ENCODE measurements at regions not wholly inside any gene's neighbourhood (a gene's known extent, or its start where the extent isn't known, plus 50 kb on each side); places are given as distances from the start of the nearest gene placed in this dataset.

DNA sequence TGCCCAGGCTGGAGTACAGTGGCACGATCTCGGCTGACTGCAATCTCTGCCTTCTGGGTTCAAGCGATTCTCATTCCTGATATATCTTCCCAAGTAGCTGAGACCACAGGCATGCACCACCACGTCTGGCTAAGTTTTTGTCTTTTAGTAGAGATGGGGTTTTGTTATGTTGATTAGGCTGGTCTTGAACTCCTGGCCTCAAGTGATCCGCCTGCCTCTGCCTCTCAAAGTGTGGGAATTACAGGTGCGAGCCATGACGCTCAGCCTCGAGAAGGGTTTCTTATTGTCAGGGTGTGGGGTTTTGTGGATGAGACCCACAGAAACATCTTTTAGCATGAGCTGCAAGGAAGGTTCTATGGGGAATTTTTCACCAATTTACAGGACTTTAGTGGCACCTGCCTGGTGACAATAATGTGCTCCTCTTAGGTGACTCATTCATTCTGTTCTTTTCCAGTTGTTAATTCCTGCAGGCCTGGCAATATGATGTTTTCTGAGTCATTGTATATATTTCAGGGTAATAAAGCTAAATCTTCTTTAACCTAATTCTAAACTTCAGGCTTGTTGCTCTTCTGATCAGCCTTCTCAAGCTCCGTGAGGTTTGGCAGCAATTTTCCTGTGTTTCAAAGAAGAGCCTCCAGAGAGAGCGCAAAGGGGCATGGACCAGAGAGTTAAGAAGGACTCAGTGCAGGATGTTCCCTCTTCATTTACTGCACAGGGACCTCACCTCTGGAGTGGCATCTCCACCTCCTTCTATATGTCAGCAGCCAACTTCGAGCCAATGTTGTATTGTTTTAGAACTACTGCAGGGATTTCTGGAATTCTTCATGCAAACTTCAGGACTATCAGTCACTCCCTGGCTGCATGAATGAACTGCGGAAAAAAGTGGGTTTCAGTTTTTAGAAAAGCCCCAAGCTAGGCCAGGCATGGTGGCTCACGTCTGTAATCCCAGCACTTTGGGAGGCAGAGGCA is 77.8 kb upstream of the ZNF618 start:
- Histone ChIP-seq H3K36me3 (no peaks in the 10 kb centered on the region), H3K4me3 (no peak overlapping the region), H3K4me1 (no peaks in the 10 kb centered on the region), H3K9me3 (no peaks in the 10 kb centered on the region), H3K27ac (no peak overlapping the region), H3K27me3 (no peaks in the 10 kb centered on the region)
- intact Hi-C loops (cut with DNase I) = no loop called here
- peak in 1 of 2 donors; percentile 13 for DNase-seq (ENCODE audit: extremely low spot score in 2 of 2)
- TF ChIP-seq POLR2A (IDR thresholded peaks at IDR 0.05) (no peak), CTCF (IDR thresholded peaks at IDR 0.05) (no peak), POLR2AphosphoS5 (IDR thresholded peaks at IDR 0.05; ENCODE audit: insufficient read depth in 1 of 2, low read depth in 1 of 2) (no peak)

- TF ChIP-seq CTCF (IDR thresholded peaks at IDR 0.05) = no peak
- no peak for TF ChIP-seq POLR2A (IDR thresholded peaks at IDR 0.05)
- TF ChIP-seq POLR2AphosphoS5 (IDR thresholded peaks at IDR 0.05; ENCODE audit: insufficient read depth in 1 of 2, low read depth in 1 of 2) = no peak
- no peaks in the 10 kb centered on the region for H3K9me3 ChIP-seq
- no peak for DNase-seq (ENCODE audit: extremely low spot score in 2 of 2)
- intact Hi-C loops (cut with DNase I) = no loop called here
- H3K36me3 ChIP-seq = no peaks in the 10 kb centered on the region
- no peak overlapping the region for H3K4me3 ChIP-seq
- H3K27ac ChIP-seq = no peak overlapping the region
- H3K4me1 ChIP-seq = no peaks in the 10 kb centered on the region
- H3K27me3 ChIP-seq = no peaks in the 10 kb centered on the region
Measured at GRCh38 chr9:113800276-113800675, 75.8 kb upstream of the ZNF618 start.

GRCh38 chr9:113803811-113804589 is 72.1 kb upstream of the ZNF618 start:
- Histone ChIP-seq H3K27ac (no peak overlapping the region), H3K9me3 (no peaks in the 10 kb centered on the region), H3K36me3 (no peaks in the 10 kb centered on the region), H3K27me3 (no peaks in the 10 kb centered on the region), H3K4me3 (no peak overlapping the region), H3K4me1 (peaks cover 16% of the 10 kb centered on the region)
- DNase-seq (ENCODE audit: extremely low spot score in 2 of 2) = peak in 1 of 2 donors; percentile 27
- intact Hi-C loops (cut with DNase I) = no loop called here
- TF ChIP-seq CTCF (IDR thresholded peaks at IDR 0.05) = no peak
- TF ChIP-seq POLR2A (IDR thresholded peaks at IDR 0.05) = no peak
- TF ChIP-seq POLR2AphosphoS5 (IDR thresholded peaks at IDR 0.05; ENCODE audit: insufficient read depth in 1 of 2, low read depth in 1 of 2) = no peak

- Histone ChIP-seq H3K27me3 (no peaks in the 10 kb centered on the region), H3K4me3 (no peak overlapping the region), H3K9me3 (no peaks in the 10 kb centered on the region), H3K27ac (no peak overlapping the region), H3K4me1 (peaks cover 16% of the 10 kb centered on the region), H3K36me3 (no peaks in the 10 kb centered on the region)
- DNase-seq (ENCODE audit: extremely low spot score in 2 of 2) = peak; percentile 34 to 70
- TF ChIP-seq POLR2AphosphoS5 (IDR thresholded peaks at IDR 0.05; ENCODE audit: insufficient read depth in 1 of 2, low read depth in 1 of 2) (no peak), CTCF (IDR thresholded peaks at IDR 0.05) (no peak), POLR2A (IDR thresholded peaks at IDR 0.05) (no peak)
- intact Hi-C loops (cut with DNase I) = loop anchor here (5.0 kb wide), 1 partner anchor 227 kb away; no protein-coding TSS in a partner anchor
Measured at GRCh38 chr9:113805486-113806132, 70.5 kb upstream of the ZNF618 start.
